NB4 (cell line): ENCODE measurements at regions not wholly inside any gene's neighbourhood (a gene's known extent, or its start where the extent isn't known, plus 50 kb on each side); places are given as distances from the start of the nearest gene placed in this dataset.

Experiments used
- CTCF ChIP-seq: IDR thresholded peaks from one replicate; pipeline ENCODE4 v1.5.1; 2012; ENCODE audit warnings: low read depth, low read length
- MAX ChIP-seq: IDR thresholded peaks from 2 replicates; pipeline ENCODE4 v1.6.1; 2011; ENCODE audit warnings: low read depth, low read length
- MYC ChIP-seq: IDR thresholded peaks from 2 replicates; pipeline ENCODE4 v1.6.1; 2011; ENCODE audit warnings: low read depth, low read length
- POLR2A ChIP-seq: IDR thresholded peaks from 2 replicates; pipeline ENCODE4 v1.6.1; 2011; ENCODE audit warnings: mild to moderate bottlenecking; ENCODE audit not compliant: insufficient read length; ENCODE audit errors: extremely low read depth

- TF ChIP-seq POLR2A, result no peak
- TF ChIP-seq CTCF, result no peak
- no peak for TF ChIP-seq MAX
- no peak for TF ChIP-seq MYC
Measured at GRCh38 chr9:94016744-94017143, 61.6 kb upstream of the BARX1 start.
